HEK293T (cell line): ENCODE measurements at regions not wholly inside any gene's neighbourhood (a gene's known extent, or its start where the extent isn't known, plus 50 kb on each side); places are given as distances from the start of the nearest gene placed in this dataset.

Source experiments
- CTCF ChIA-PET: fragments of 350-600 bp; formaldehyde crosslinking; extraction: SDS; loops from one replicate; lab custom pipeline; 2021; ENCODE audit warnings: antibody characterized with exemption, inconsistent platforms; lab: Yijun Ruan, JAX
- POLR2A ChIA-PET: fragments of 350-600 bp; formaldehyde crosslinking; extraction: SDS; loops from one replicate; lab custom pipeline; 2020; ENCODE audit warnings: antibody characterized with exemption, inconsistent platforms; lab: Yijun Ruan, JAX
- DNase-seq: peaks from one replicate; pipeline ENCODE4 v3.0.0; 2012; ENCODE audit warnings: mixed read lengths; ENCODE audit errors: extremely low spot score
- ARNT ChIP-seq: fragments of 450-650 bp; IDR thresholded peaks from 2 replicates; pipeline ENCODE4 v1.6.1; 2017; ENCODE audit warnings: mild to moderate bottlenecking
- BHLHE40 ChIP-seq: fragments of 450-650 bp; IDR thresholded peaks from 2 replicates; pipeline ENCODE4 v1.6.1; 2016; ENCODE audit warnings: mild to moderate bottlenecking, moderate library complexity, borderline replicate concordance
- CTBP1 ChIP-seq: fragments of 450-650 bp; IDR thresholded peaks from 2 replicates; pipeline ENCODE4 v1.6.1; 2016; ENCODE audit warnings: borderline replicate concordance
- ELF4 ChIP-seq: fragments of 450-650 bp; IDR thresholded peaks from 2 replicates; pipeline ENCODE4 v1.6.1; 2017; ENCODE audit warnings: antibody characterized with exemption
- FOXA1 ChIP-seq: fragments of 450-650 bp; IDR thresholded peaks from 2 replicates; pipeline ENCODE4 v1.6.1; 2016; ENCODE audit warnings: mild to moderate bottlenecking
- FOXK2 ChIP-seq: fragments of 450-650 bp; IDR thresholded peaks from 2 replicates; pipeline ENCODE4 v1.6.1; 2016; ENCODE audit warnings: mild to moderate bottlenecking
- FOXM1 ChIP-seq: fragments of 450-650 bp; IDR thresholded peaks from 2 replicates; pipeline ENCODE4 v1.6.1; 2017; ENCODE audit warnings: mild to moderate bottlenecking, borderline replicate concordance
- HDGF ChIP-seq: fragments of 450-650 bp; IDR thresholded peaks from 2 replicates; pipeline ENCODE4 v1.6.1; 2017; ENCODE audit warnings: antibody characterized with exemption, borderline replicate concordance
- L3MBTL2 ChIP-seq: fragments of 450-650 bp; conservative IDR thresholded peaks from 2 replicates; pipeline ENCODE4 v1.6.1; 2016; ENCODE audit warnings: mild to moderate bottlenecking
- LEF1 ChIP-seq: fragments of 450-650 bp; IDR thresholded peaks from 2 replicates; pipeline ENCODE4 v1.6.1; 2017; ENCODE audit warnings: mild to moderate bottlenecking, borderline replicate concordance
- NFRKB ChIP-seq: fragments of 450-650 bp; IDR thresholded peaks from 2 replicates; pipeline ENCODE4 v1.6.1; 2016; ENCODE audit warnings: mild to moderate bottlenecking, moderate library complexity
- PKNOX1 ChIP-seq: fragments of 450-650 bp; IDR thresholded peaks from 2 replicates; pipeline ENCODE4 v1.6.1; 2016
- SP1 ChIP-seq: fragments of 450-650 bp; IDR thresholded peaks from 2 replicates; pipeline ENCODE4 v1.6.1; 2017
- SUZ12 ChIP-seq: fragments of 450-650 bp; IDR thresholded peaks from 2 replicates; pipeline ENCODE4 v1.6.1; 2016; ENCODE audit warnings: mild to moderate bottlenecking
- TARDBP ChIP-seq: fragments of 450-650 bp; IDR thresholded peaks from 2 replicates; pipeline ENCODE4 v1.6.1; 2016
- ZNF384 ChIP-seq: fragments of 450-650 bp; IDR thresholded peaks from 2 replicates; pipeline ENCODE4 v1.6.1; 2016

DNA sequence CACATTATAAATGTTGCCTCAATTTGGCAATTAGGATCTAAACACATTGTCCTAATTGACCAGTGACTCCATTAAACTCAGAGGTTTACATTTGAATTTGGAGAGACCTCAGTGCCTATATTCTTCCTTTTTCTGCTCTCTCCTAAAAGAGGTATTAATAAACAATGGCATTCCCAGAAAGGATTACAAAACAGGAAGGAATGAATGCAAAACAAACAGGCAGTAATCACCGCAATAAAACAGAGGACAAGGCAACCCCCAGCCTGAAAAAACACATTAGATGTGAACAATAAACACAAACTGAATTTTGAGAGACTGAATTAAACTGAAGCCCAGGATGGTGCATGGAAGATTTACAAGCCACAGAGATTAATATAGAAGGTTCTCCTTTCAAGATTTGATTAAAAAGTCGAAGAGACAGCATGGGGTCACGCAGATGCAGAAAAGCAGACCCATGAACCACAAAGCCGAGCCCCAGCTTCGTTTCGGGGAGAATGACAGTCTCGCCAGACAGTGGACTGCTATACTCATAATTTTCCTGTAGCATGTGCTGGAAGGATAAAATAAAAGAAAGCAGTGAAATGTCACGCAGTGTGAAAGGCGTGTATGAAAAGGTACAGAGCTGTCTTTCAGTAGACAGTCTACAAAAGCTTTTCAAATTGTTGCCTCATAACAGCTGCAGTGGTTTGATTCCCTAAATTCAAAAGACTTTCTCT lies 503.0 kb downstream of the LIG4 start:
- TF ChIP-seq CTBP1 (no peak), PKNOX1 (no peak), TARDBP (no peak), FOXA1 (no peak), ZNF384 (no peak), ARNT (no peak), FOXK2 (no peak), FOXM1 (no peak), LEF1 (no peak), L3MBTL2 (no peak)
- no peak for DNase-seq
- CTCF ChIA-PET: no interaction called here
- POLR2A ChIA-PET: no interaction called here

- POLR2A ChIA-PET: no interaction called here
- no peak for DNase-seq
- no peak for TF ChIP-seq TARDBP
- no peak for TF ChIP-seq FOXM1
- TF ChIP-seq NFRKB: no peak
- TF ChIP-seq LEF1: no peak
- no peak for TF ChIP-seq BHLHE40
- no peak for TF ChIP-seq CTBP1
- TF ChIP-seq PKNOX1: no peak
- no peak for TF ChIP-seq FOXK2
- no peak for TF ChIP-seq FOXA1
- no peak for TF ChIP-seq SUZ12
- TF ChIP-seq L3MBTL2: no peak
- TF ChIP-seq HDGF: no peak
- TF ChIP-seq ARNT: no peak
- CTCF ChIA-PET: no interaction called here
Observed at GRCh38 chr13:107690181-107690580, 525.2 kb downstream of the LIG4 start.

GRCh38 chr13:107685876-107686275 lies 529.5 kb downstream of the LIG4 start:
- POLR2A ChIA-PET: no interaction called here
- no peak for DNase-seq
- CTCF ChIA-PET: no interaction called here
- no peak for TF ChIP-seq FOXA1
- TF ChIP-seq ZNF384: no peak
- no peak for TF ChIP-seq ELF4
- TF ChIP-seq ARNT: no peak
- no peak for TF ChIP-seq PKNOX1
- TF ChIP-seq FOXK2: no peak
- no peak for TF ChIP-seq L3MBTL2
- no peak for TF ChIP-seq SUZ12
- TF ChIP-seq LEF1: no peak
- no peak for TF ChIP-seq TARDBP
- no peak for TF ChIP-seq FOXM1
- no peak for TF ChIP-seq BHLHE40
- no peak for TF ChIP-seq NFRKB
- TF ChIP-seq HDGF: no peak
- TF ChIP-seq CTBP1: no peak
- no peak for TF ChIP-seq SP1

DNA sequence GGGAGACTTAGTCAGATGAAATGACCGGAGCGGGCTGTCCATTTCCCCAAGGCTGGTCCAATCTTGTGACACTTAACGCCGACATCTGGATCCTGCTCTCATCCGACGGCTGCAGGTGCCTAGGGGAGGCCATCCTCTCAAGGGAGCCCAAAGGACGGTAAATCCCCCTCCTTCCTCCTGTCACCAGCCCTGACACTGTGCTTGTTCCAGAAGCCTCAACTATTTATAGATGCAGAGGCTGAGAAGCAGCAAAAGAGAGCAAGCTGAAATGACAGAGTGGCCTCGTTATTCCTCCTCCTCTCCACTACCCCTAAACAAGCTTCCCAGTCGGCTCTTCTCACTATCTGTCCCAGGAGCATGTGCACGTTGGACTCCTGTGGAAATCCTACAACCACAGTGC lies 533.7 kb downstream of the LIG4 start:
- no peak for DNase-seq
- TF ChIP-seq FOXK2: no peak
- TF ChIP-seq PKNOX1: no peak
- no peak for TF ChIP-seq SUZ12
- no peak for TF ChIP-seq NFRKB
- ChIA-PET CTCF (no interaction called here), POLR2A (no interaction called here)

DNA sequence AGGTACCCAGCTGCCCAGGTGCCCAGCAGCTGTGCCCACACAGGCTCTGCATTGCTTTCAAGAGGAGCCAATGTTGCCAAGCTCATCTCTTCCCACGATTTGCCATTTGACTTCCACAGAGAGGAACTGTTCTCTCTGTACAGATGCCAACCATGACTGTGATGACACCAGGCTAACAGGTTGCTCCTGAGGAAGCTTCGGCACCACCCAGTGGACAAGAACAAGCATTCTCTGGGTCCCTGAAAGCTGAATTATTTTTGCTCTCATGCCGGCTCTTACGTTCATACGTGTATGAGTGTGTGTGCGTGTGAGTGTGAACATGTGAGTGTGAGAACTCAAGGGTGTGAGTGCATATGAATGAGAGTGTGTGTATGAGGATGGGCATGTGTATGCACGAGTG lies 535.2 kb downstream of the LIG4 start:
- DNase-seq: no peak
- TF ChIP-seq FOXM1 (no peak), L3MBTL2 (no peak), PKNOX1 (no peak), FOXA1 (no peak), ZNF384 (no peak), SUZ12 (no peak), HDGF (no peak), TARDBP (no peak), ARNT (no peak), SP1 (no peak)
- ChIA-PET POLR2A (no interaction called here), CTCF (no interaction called here)
